GM19463 (cell line): ENCODE measurements at regions not wholly inside any gene's neighbourhood (a gene's known extent, or its start where the extent isn't known, plus 50 kb on each side); places are given as distances from the start of the nearest gene placed in this dataset.
"Not testable (repeated sequence)": the region's sequence is repeated elsewhere in the genome, so short reads cannot be mapped to it uniquely, and the experiment has no call there.

Source experiments
- ATAC-seq: cut with Tn5 transposase; IDR thresholded peaks from one replicate; pipeline ENCODE4 v1.9.1; 2021; ENCODE audit warnings: mild to moderate bottlenecking, moderate library complexity; ENCODE audit not compliant: unreplicated experiment

DNA sequence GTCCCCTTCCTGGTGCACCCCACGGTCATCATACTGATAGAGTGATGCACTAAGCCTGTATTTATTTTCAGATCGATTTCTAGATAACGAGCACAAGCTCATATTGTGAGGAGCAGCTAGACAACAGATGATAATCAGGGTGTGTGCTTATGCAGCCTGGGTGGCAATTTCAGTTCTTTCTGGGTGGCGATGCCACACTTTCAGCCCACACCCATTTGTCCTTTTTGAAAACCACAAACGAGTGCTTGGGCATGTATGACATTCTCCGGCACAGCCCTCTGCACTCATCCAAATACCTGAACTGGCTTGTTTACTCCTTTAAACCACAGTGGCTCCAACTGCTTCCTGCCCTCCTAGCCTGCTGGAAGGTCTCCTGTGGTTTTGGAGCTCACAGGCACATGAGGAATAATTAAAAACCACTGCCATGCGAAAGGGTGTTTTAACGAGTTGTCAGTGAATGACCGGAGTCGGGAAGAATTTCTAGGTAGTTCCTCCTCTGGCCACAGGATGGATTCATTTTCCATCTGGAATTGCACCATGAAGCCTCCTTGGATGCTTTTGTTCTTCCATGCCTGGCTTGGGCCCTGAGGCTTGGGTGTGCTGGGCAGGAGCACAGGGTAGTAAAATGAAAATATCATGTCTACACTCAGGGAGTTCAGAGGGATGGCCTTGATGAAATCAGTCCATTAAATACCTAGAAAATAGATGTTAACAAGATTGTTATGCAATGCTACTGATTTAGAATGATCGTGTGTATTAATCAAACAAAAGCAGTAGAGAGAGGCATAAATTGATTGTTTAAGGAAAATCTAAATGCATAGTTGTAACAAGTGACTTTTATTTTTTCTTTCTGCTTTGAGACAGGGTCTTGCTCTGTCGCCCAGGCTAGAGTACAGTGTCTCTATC, 52.4 kb upstream of the ITGB1 start:
- no peak for ATAC-seq

GRCh38 chr10:33009244-33010131, 51.5 kb upstream of the ITGB1 start:
- no peak for ATAC-seq

DNA sequence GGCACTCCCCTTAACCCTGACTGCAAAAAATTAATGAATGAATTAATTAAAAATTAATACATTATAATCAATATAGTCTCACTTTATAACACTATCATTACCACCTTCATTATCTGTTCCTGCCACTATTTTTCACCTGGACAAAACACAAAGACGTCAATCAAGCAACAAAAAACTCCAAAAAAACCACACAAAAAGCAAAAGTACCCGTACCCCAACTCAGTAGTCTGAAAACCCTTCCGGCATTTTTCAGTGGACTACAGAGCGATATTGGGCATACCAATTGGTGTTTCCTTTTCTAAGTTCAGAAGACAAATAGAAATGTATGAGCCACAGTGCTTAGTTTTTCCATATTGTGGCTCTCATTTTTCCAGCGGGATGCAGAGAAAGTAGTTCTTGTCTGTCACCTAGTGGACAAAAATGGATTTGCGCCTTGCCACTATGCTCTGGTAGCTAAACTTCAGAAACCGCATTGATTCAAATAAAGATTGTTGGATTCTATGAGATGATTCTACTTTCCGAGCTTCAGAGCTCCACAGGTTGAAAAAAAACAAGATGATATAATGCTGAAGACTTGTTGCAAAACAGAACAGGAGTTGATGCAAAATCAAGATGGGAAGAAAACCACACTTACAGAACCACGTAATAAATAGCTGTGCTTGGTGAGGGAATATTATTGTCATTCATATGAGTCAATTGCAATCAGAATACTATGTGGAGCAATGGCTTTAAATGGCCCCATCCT, 50.6 kb upstream of the ITGB1 start:
- no peak for ATAC-seq

- not testable (repeated sequence) for ATAC-seq
Measured at GRCh38 chr10:33007731-33008381, 49.8 kb upstream of the ITGB1 start.
